Activated CD8-positive, alpha-beta memory T cell treated with anti-CD3 and anti-CD28 coated beads, Interleukin-2, amount 50 U/mL, for 4 hours (primary cell): ENCODE measurements at regions not wholly inside any gene's neighbourhood (a gene's known extent, or its start where the extent isn't known, plus 50 kb on each side); places are given as distances from the start of the nearest gene placed in this dataset.
"Not testable (repeated sequence)": the region's sequence is repeated elsewhere in the genome, so short reads cannot be mapped to it uniquely, and the experiment has no call there.

ENCODE experiments used
- DNase-seq: peaks from one replicate; pipeline ENCODE4 v3.0.0-alpha.2; 2020

DNA sequence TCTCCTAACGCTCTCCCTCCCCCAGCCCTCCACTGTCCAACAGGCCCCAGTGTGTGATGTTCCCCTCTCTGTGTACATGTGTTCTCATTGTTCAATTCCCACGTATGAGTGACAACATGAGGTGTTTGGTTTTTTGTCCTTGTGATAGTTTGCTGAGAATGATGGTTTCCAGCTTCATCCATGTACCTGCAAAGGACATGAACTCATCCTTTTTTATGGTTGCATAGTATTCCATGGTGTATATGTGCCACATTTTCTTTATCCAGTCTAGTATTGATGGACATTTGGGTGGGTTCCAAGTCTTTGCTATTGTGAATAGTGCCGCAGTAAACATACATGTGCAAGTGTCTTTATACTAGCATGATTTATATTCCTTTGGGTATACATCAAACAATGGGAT is 347.4 kb downstream of the MAGEE1 start:
- DNase-seq = not testable (repeated sequence)

GRCh38 chrX:76796311-76796710 is 368.8 kb downstream of the MAGEE1 start:
- no peak for DNase-seq

- DNase-seq = no peak
Measured at GRCh38 chrX:76802708-76803107, 375.2 kb downstream of the MAGEE1 start.

DNA sequence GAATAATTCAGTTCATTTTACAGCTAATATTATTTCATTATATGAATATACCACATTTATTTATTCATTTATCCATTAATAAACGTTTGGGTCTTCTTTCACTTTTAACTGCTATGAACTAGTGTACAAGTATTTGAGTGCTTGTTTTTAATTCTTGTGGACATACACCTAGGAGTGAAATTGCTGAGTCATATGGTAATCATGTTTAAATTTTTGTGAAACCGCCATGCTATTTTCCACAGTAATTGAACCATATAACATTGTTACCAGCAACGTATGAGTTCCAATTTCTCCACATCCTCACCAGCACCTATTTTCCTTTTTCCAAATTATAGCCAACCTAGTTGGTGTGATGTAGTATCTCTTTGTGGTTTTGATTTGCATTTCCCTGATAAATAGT is 388.2 kb downstream of the MAGEE1 start:
- no peak for DNase-seq

GRCh38 chrX:76817279-76817678 is 389.8 kb downstream of the MAGEE1 start:
- not testable (repeated sequence) for DNase-seq

GRCh38 chrX:76821276-76821675 is 393.8 kb downstream of the MAGEE1 start:
- DNase-seq = no peak

DNA sequence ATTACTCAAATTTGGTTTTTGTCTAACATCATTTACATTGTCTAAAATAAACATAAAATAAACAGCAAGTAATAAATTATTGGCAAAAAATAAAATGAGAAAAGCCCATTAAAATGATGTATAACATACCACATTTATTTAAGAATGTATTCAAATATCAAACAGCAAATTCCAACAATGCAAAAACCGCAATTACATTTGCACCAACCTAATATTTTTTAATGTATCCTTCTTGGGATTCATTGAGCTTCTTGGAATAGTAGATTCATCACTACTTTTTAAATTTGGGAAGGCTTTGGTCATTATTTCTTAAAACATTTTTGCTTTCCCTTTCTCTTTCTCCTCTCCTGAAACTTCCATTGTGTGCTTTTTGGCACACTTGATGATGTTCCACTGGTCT is 400.2 kb downstream of the MAGEE1 start:
- DNase-seq = no peak

GRCh38 chrX:76840902-76841301 is 413.4 kb downstream of the MAGEE1 start:
- not testable (repeated sequence) for DNase-seq

DNA sequence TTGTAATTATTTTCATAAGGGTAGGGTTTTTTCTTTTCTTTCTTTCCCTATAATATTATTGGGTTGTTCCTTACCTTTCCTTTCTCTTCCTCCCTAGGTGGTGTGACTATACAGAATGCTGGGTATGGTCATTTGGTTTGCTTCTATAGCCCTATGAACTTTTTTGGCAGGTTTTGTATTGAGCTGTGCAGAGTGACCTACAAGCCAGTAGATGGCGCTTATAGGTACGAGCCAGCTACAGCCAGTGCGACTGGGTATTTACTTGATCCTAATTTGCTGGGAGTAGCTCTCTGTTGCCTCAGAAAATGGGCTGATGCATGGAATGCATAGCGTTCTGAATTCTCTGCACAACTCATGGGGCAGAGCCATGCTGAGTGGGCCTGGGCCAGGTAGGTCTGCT is 423.3 kb downstream of the MAGEE1 start:
- no peak for DNase-seq

DNA sequence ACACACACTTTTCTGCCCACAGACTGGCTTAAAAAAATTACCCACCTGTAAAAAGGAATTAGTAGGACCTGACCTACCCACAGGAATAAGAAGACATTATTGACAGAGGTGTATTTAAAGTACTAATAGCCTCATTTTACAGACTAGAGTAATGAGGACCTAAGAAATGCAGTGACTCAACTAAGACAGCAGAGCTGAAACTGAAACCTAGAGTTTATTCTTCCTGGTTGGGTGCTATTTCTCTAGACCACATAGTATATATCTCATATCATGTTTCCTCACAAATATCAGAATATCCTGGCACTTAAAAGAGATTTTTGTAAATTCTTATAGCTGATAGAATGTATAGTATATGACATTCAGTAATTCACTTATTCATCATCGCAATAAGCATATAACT is 435.0 kb downstream of the MAGEE1 start:
- no peak for DNase-seq

GRCh38 chrX:76893930-76894329 is 466.4 kb downstream of the MAGEE1 start:
- DNase-seq = no peak

- no peak for DNase-seq
Measured at GRCh38 chrX:76915836-76916235, 488.3 kb downstream of the MAGEE1 start.

- no peak for DNase-seq
Measured at GRCh38 chrX:76918033-76918432, 490.5 kb downstream of the MAGEE1 start.

- no peak for DNase-seq
Measured at GRCh38 chrX:76919761-76920160, 492.3 kb downstream of the MAGEE1 start.

DNA sequence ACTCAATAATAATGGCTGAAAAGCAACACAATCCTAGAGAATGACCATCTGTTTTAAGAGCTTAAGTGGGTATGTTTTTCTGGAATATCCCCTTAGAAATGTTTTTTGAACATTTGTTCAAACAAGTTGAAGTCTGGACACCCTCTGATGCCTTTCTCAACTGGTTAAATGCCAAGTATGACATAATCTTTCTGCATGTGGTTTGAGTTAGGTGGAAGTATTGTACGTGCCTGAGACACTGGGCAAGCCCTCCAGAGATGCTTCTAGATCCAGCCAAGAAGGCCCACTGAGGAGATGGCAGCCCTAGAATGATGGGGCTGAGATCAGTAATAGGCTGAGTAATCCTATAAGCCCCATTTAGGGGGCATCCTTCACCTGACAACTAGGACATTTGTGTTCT is 493.1 kb downstream of the MAGEE1 start:
- DNase-seq = no peak

DNA sequence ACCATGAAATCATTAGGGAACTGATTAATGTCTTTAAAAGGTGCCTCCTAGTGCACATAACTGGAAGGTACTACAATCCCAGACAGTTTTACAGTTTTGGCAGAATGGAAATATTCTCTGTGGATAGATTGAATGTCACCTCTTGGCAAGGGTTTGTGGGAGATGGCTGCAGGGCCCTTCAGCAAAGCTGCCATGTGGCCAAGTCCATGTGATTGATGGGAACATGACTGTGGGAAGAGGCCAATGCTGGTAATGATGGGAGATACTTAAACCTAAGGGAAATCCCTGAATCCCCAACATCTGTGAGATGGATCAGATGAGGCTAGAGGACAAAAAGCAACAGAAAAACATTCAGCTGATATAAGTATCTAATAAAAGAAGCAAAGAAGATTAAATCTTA is 493.7 kb downstream of the MAGEE1 start:
- DNase-seq = no peak

DNA sequence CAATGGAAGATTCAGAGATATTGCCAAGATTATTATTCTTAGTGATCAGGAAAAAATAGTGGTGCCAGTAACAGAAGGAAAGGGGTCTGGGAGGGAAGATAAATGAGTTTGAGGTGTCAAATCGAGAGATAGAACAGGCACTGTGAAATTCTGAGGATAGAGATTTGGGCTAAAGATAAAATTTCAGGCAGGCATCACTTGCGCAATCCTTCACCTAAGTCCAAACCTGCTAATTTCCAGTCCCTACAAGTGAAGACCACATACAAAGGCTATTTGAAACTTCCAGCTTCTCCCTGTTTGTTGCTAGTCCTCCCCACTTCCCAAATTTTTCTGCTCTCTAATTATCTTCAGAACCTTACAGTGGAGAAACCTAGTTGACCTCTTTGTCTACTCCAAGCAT is 494.6 kb downstream of the MAGEE1 start:
- DNase-seq = no peak

- DNase-seq = not testable (repeated sequence)
Measured at GRCh38 chrX:76924616-76925015, 497.1 kb downstream of the MAGEE1 start.

DNA sequence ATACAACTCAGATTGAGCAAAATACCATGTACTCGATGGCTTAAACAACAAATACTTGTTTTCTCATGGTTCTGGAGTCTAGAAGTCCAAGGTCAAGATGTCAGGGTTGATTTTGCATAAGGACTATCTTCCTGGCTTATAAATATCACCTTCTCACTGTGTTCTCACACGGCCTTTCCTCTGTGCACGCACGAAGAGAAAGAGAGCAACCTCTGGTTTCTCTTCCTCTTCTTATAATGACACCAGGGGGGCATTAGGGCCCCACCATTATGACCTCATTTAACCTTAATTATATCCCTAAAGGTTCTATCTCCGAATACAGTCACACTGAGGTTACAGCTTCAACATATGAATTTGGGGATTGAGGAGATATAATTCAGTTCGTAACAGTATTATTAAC is 504.0 kb downstream of the MAGEE1 start:
- DNase-seq = no peak

DNA sequence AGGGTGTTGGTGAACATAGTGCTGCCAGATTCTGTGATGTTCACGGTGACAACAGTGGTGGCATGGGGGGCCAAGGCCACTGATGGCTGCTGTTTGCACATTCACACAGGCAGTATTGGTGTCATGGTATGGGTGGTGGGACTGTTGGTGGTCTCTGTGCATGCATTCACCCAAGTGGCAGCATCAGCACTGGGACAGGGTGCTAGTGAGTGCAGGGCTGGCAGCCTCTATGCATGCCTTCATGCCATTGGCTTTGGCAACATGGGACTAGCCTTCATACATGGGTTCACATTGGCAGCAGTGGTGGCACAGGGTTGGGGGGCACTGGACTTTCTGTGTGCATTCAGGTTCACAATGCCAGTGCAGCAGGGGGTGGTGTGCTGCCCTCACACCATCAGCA is 489.7 kb upstream of the FGF16 start:
- DNase-seq = no peak

- DNase-seq = no peak
Measured at GRCh38 chrX:76971393-76972376, 475.5 kb upstream of the FGF16 start.

DNA sequence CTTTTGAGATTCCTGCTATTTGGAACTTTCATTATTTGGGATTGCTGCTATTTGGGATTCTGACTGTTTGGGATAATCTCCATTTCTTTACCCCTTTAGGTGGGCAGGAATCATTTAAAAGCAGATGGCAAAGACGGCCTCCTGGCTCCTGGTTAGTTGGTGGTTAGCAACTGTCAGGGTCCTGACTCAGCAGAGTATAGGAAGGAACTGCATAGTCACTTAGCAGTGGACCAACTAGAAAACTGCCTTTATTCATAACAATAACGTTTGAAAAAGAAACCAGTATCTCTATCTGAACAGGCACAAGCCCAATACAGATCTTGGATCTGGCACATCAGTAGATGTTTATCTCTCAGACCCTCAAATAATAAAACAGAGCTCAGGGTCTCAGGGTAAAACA is 469.7 kb upstream of the FGF16 start:
- DNase-seq = no peak

GRCh38 chrX:76987381-76987780 is 459.8 kb upstream of the FGF16 start:
- no peak for DNase-seq

DNA sequence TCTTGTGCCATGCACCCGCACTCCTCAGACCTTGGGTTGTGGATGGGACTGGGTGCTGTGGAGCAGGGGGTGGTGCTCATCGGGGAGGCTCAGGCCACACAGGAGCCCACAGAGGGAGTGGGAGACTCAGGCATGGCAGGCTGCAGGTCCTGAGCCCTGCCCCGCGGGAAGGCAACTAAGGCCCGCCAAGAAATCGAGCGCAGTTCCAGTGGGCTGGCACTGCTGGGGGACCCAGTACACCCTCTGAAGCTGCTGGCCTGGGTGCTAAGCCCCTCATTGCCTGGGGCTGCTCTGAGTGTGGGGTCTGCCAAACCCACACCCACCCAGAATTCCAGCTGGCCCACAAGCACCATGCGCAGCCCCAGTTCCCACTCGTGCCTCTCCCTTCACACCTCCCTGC is 450.5 kb upstream of the FGF16 start:
- no peak for DNase-seq

DNA sequence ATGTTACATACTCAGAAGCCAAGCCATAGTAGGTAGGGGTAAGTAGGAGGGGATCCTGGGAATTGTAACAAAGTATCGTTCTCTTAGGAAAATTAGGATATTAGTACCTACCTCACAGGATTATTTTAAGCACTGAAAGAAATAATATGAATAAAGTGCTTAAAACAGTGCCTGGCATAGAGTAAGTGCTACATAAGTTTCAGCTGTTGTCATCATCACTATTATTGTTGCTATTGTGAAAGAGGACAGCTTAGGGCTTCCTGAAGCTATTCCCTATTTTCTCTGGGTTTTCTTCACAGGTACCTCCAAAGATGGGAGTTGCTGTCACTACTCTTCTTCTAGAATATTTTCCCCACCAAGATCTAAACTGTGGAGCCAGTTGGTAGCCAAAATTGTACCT is 443.7 kb upstream of the FGF16 start:
- no peak for DNase-seq
